HEK293 (cell line): ENCODE measurements at regions not wholly inside any gene's neighbourhood (a gene's known extent, or its start where the extent isn't known, plus 50 kb on each side); places are given as distances from the start of the nearest gene placed in this dataset.

Experiments used
- CTCF ChIA-PET: fragments of 350-600 bp; formaldehyde crosslinking; extraction: SDS; loops from one replicate; lab custom pipeline; 2021; ENCODE audit warnings: antibody characterized with exemption; lab: Yijun Ruan, JAX
- POLR2A ChIA-PET: fragments of 300-600 bp; formaldehyde crosslinking; extraction: SDS; loops from one replicate; lab custom pipeline; 2020; ENCODE audit warnings: antibody characterized with exemption, inconsistent platforms; lab: Yijun Ruan, JAX
- H3K27ac ChIP-seq: fragments of 200-500 bp; sonication (Bioruptor generic); 2 replicates; pipeline ENCODE4 v1.5.1; 2014; ENCODE audit warnings: low read depth, low read length, control low read depth, inconsistent platforms; ENCODE audit errors: extremely low read depth
- H3K36me3 ChIP-seq, 2 experiments: fragments of 200-500 bp in 1 of 2; sonication (Bioruptor generic) in 1 of 2; 1 replicate in 1 of 2; 2 replicates in 1 of 2; pipeline ENCODE4 v1.5.1; 2014 to 2017; ENCODE audit warnings: inconsistent platforms in 2 of 2, low read length in 2 of 2; ENCODE audit not compliant: control insufficient read depth in 2 of 2, insufficient read depth in 1 of 2
- H3K4me1 ChIP-seq: fragments of 200-500 bp; sonication (Bioruptor generic); 2 replicates; pipeline ENCODE4 v1.5.1; 2014; ENCODE audit warnings: mild to moderate bottlenecking, low read length, inconsistent platforms; ENCODE audit not compliant: control insufficient read depth, insufficient read depth
- H3K4me3 ChIP-seq: 2 replicates; pipeline ENCODE4 v1.5.1; 2011; ENCODE audit warnings: low read depth, mild to moderate bottlenecking, control low read depth, low read length, moderate library complexity
- H3K9me3 ChIP-seq: fragments of 200-500 bp; sonication (Bioruptor generic); 2 replicates; pipeline ENCODE4 v1.5.1; 2014; ENCODE audit warnings: low read depth, low read length, inconsistent platforms; ENCODE audit not compliant: control insufficient read depth, insufficient read depth
- BCL11A ChIP-seq: fragments of 450-650 bp; formaldehyde crosslinking; IDR thresholded peaks from 2 replicates; pipeline ENCODE4 v1.5.1; 2016; ENCODE audit warnings: low read depth, missing biosample characterization, missing genetic modification characterization
- HOXA7 ChIP-seq: sonication (generic); formaldehyde crosslinking; IDR thresholded peaks from 2 replicates; pipeline ENCODE4 v1.8.1; 2022; ENCODE audit warnings: missing genetic modification reagents, borderline replicate concordance
- KLF7 ChIP-seq: fragments of 450-650 bp; formaldehyde crosslinking; IDR thresholded peaks from 2 replicates; pipeline ENCODE4 v1.5.1; 2016; ENCODE audit warnings: missing biosample characterization, missing genetic modification characterization, borderline replicate concordance
- KLF9 ChIP-seq: fragments of 450-650 bp; formaldehyde crosslinking; IDR thresholded peaks from 2 replicates; pipeline ENCODE4 v1.5.1; 2016; ENCODE audit warnings: missing biosample characterization, missing genetic modification characterization, low read depth
- SCRT1 ChIP-seq: fragments of 450-650 bp; formaldehyde crosslinking; IDR thresholded peaks from 2 replicates; pipeline ENCODE4 v1.5.1; 2016; ENCODE audit warnings: missing biosample characterization, missing genetic modification characterization, borderline replicate concordance
- ZNF280D ChIP-seq: fragments of 450-650 bp; formaldehyde crosslinking; IDR thresholded peaks from 2 replicates; pipeline ENCODE4 v1.5.1; 2016; ENCODE audit warnings: missing biosample characterization, missing genetic modification characterization
- ZNF292 ChIP-seq: fragments of 450-650 bp; formaldehyde crosslinking; IDR thresholded peaks from 2 replicates; pipeline ENCODE4 v1.5.1; 2016; ENCODE audit warnings: low read depth, missing biosample characterization, missing genetic modification characterization, borderline replicate concordance
- ZNF350 ChIP-seq: fragments of 450-650 bp; formaldehyde crosslinking; IDR thresholded peaks from 2 replicates; pipeline ENCODE4 v1.5.0; 2017; ENCODE audit warnings: missing biosample characterization, mild to moderate bottlenecking, missing genetic modification characterization
- ZNF37A ChIP-seq: fragments of 450-650 bp; IDR thresholded peaks from 2 replicates; pipeline ENCODE4 v1.5.1; 2018; ENCODE audit warnings: missing biosample characterization, missing genetic modification characterization
- ZNF423 ChIP-seq: fragments of 450-650 bp; formaldehyde crosslinking; IDR thresholded peaks from 2 replicates; pipeline ENCODE4 v1.5.1; 2016; ENCODE audit warnings: missing biosample characterization, missing genetic modification characterization
- ZNF518A ChIP-seq: fragments of 450-650 bp; formaldehyde crosslinking; conservative IDR thresholded peaks from 2 replicates; pipeline ENCODE4 v1.5.1; 2016; ENCODE audit warnings: low read depth, missing biosample characterization, missing genetic modification characterization
- ZNF555 ChIP-seq: fragments of 450-650 bp; formaldehyde crosslinking; conservative IDR thresholded peaks from 2 replicates; pipeline ENCODE4 v1.5.1; 2017; ENCODE audit warnings: missing biosample characterization, mild to moderate bottlenecking, missing genetic modification characterization, inconsistent platforms
- ZNF571 ChIP-seq: fragments of 450-650 bp; formaldehyde crosslinking; IDR thresholded peaks from 2 replicates; pipeline ENCODE4 v1.5.0; 2017; ENCODE audit warnings: missing biosample characterization, missing genetic modification characterization
- ZNF629 ChIP-seq: fragments of 450-650 bp; formaldehyde crosslinking; IDR thresholded peaks from 2 replicates; pipeline ENCODE4 v1.5.1; 2017; ENCODE audit warnings: missing biosample characterization, missing genetic modification characterization
- ZNF664 ChIP-seq: fragments of 450-650 bp; formaldehyde crosslinking; IDR thresholded peaks from 2 replicates; pipeline ENCODE4 v1.5.1; 2016; ENCODE audit warnings: missing biosample characterization, missing genetic modification characterization
- ZXDB ChIP-seq: fragments of 450-650 bp; formaldehyde crosslinking; IDR thresholded peaks from 2 replicates; pipeline ENCODE4 v1.5.1; 2016; ENCODE audit warnings: missing biosample characterization, missing genetic modification characterization
- TF ChIP-seq, protein P1 (sequence below): fragments of 450-650 bp; formaldehyde crosslinking; IDR thresholded peaks from 2 replicates; pipeline ENCODE4 v1.5.1; 2016; ENCODE audit warnings: missing biosample characterization, missing genetic modification characterization
- TF ChIP-seq, protein P2 (sequence below): fragments of 450-650 bp; formaldehyde crosslinking; IDR thresholded peaks from 2 replicates; pipeline ENCODE4 v1.5.1; 2016; ENCODE audit warnings: missing biosample characterization, missing genetic modification characterization
- TF ChIP-seq, protein P3 (sequence below): fragments of 450-650 bp; formaldehyde crosslinking; IDR thresholded peaks from 2 replicates; pipeline ENCODE4 v1.5.1; 2017; ENCODE audit warnings: missing biosample characterization, missing genetic modification characterization
- TF ChIP-seq, protein P4 (sequence below): fragments of 450-650 bp; formaldehyde crosslinking; IDR thresholded peaks from 2 replicates; pipeline ENCODE4 v1.5.1; 2016; ENCODE audit warnings: missing biosample characterization, missing genetic modification characterization, low read depth

DNA sequence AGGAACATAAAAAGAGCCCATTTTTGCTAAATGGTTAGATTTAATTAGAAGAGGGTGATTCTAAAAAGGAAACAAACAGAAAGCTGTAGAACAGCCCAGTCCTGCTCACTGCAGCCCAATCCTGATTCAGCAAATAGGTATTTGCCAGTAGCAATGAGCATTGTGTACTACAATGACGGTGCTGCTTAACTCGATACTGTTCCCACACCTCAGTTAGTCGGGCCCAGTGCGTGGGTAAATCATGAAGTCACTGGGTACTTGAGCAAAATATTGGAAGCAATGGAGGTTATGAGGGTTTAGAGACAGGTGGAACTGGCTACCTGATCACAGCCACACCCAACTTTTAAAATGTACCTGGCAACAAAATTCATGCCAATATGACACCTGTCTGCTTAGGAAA is 101.5 kb upstream of the ADGRL2 start:
- no peak overlapping the region for H3K27ac ChIP-seq
- POLR2A ChIA-PET: no interaction called here

More for the DNA sequence above, 101.5 kb upstream of the ADGRL2 start:
- CTCF ChIA-PET: interaction anchor here (0.6 kb wide), 1 partner anchor 64 kb away, joined by 3 read pairs; no protein-coding TSS in a partner anchor
- Histone ChIP-seq H3K4me1 (no peaks in the 10 kb centered on the region), H3K4me3 (no peak overlapping the region), H3K36me3 (no peaks in the 10 kb centered on the region), H3K9me3 (no peaks in the 10 kb centered on the region)
- TF ChIP-seq ZNF664 (tag by site-specific recombination) (no peak), ZNF555 (no peak), BCL11A (tag by site-specific recombination) (no peak), ZNF423 (tag by site-specific recombination) (no peak), SCRT1 (tag by site-specific recombination) (no peak), ZNF629 (tag by site-specific recombination) (no peak), ZNF37A (tag by site-specific recombination) (no peak), ZNF350 (tag by site-specific recombination) (no peak), ZNF518A (tag by site-specific recombination) (no peak), ZNF571 (no peak), KLF7 (no peak), ZNF292 (tag by site-specific recombination) (no peak), ZNF280D (tag by site-specific recombination) (no peak), HOXA7 (CRISPR knock-in tag) (no peak), KLF9 (tag by site-specific recombination) (no peak), ZXDB (tag by site-specific recombination) (no peak)
- TF ChIP-seq, protein P1, sequence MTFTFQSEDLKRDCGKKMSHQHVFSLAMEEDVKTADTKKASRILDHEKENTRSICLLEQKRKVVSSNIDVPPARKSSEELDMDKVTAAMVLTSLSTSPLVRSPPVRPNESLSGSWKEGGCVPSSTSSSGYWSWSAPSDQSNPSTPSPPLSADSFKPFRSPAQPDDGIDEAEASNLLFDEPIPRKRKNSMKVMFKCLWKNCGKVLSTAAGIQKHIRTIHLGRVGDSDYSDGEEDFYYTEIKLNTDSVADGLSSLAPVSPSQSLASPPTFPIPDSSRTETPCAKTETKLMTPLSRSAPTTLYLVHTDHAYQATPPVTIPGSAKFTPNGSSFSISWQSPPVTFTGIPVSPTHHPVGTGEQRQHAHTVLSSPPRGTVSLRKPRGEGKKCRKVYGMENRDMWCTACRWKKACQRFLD (tag by site-specific recombination): no peak
- TF ChIP-seq, protein P2, sequence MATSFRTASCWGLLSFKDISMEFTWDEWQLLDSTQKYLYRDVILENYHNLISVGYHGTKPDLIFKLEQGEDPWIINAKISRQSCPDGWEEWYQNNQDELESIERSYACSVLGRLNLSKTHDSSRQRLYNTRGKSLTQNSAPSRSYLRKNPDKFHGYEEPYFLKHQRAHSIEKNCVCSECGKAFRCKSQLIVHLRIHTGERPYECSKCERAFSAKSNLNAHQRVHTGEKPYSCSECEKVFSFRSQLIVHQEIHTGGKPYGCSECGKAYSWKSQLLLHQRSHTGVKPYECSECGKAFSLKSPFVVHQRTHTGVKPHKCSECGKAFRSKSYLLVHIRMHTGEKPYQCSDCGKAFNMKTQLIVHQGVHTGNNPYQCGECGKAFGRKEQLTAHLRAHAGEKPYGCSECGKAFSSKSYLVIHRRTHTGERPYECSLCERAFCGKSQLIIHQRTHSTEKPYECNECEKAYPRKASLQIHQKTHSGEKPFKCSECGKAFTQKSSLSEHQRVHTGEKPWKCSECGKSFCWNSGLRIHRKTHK (tag by site-specific recombination): no peak
- TF ChIP-seq, protein P3, sequence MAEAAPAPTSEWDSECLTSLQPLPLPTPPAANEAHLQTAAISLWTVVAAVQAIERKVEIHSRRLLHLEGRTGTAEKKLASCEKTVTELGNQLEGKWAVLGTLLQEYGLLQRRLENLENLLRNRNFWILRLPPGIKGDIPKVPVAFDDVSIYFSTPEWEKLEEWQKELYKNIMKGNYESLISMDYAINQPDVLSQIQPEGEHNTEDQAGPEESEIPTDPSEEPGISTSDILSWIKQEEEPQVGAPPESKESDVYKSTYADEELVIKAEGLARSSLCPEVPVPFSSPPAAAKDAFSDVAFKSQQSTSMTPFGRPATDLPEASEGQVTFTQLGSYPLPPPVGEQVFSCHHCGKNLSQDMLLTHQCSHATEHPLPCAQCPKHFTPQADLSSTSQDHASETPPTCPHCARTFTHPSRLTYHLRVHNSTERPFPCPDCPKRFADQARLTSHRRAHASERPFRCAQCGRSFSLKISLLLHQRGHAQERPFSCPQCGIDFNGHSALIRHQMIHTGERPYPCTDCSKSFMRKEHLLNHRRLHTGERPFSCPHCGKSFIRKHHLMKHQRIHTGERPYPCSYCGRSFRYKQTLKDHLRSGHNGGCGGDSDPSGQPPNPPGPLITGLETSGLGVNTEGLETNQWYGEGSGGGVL (tag by site-specific recombination): no peak
- TF ChIP-seq, protein P4, sequence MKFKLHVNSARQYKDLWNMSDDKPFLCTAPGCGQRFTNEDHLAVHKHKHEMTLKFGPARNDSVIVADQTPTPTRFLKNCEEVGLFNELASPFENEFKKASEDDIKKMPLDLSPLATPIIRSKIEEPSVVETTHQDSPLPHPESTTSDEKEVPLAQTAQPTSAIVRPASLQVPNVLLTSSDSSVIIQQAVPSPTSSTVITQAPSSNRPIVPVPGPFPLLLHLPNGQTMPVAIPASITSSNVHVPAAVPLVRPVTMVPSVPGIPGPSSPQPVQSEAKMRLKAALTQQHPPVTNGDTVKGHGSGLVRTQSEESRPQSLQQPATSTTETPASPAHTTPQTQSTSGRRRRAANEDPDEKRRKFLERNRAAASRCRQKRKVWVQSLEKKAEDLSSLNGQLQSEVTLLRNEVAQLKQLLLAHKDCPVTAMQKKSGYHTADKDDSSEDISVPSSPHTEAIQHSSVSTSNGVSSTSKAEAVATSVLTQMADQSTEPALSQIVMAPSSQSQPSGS (tag by site-specific recombination): no peak
